Mesothelial cell of epicardium (in vitro differentiated cells): ENCODE measurements at regions not wholly inside any gene's neighbourhood (a gene's known extent, or its start where the extent isn't known, plus 50 kb on each side); places are given as distances from the start of the nearest gene placed in this dataset.
A peak's percentile ranks its signal among the peaks of the same experiment; 100 is the strongest.
"Not testable (repeated sequence)": the region's sequence is repeated elsewhere in the genome, so short reads cannot be mapped to it uniquely, and the experiment has no call there.

Experiments
- DNase-seq, 2 experiments: peaks; one replicate each; pipeline ENCODE4 v3.0.0; 2021; ENCODE audit warnings: low spot score in 2 of 2; ENCODE audit not compliant: unreplicated experiment in 2 of 2
- H3K27ac Mint-ChIP-seq: 2 replicates; pipeline ENCODE4 v1.8.0; 2021; ENCODE audit warnings: mixed read lengths
- H3K27me3 Mint-ChIP-seq: 2 replicates; pipeline ENCODE4 v1.8.0; 2021; ENCODE audit warnings: low read depth, mixed read lengths
- H3K36me3 Mint-ChIP-seq: 2 replicates; pipeline ENCODE4 v1.8.0; 2021; ENCODE audit warnings: mixed read lengths
- H3K4me1 Mint-ChIP-seq: 2 replicates; pipeline ENCODE4 v1.8.0; 2021; ENCODE audit warnings: mixed read lengths
- H3K4me3 Mint-ChIP-seq: 2 replicates; pipeline ENCODE4 v1.8.0; 2021; ENCODE audit warnings: mild to moderate bottlenecking, moderate library complexity, mixed read lengths
- H3K9me3 Mint-ChIP-seq: 2 replicates; pipeline ENCODE4 v1.8.0; 2021; ENCODE audit warnings: mixed read lengths

GRCh38 chr22:15772337-15772736, 82.5 kb downstream of the POTEH start:
- not testable (repeated sequence) for H3K4me1 Mint-ChIP-seq, H3K27me3 Mint-ChIP-seq, H3K9me3 Mint-ChIP-seq, H3K27ac Mint-ChIP-seq, DNase-seq, H3K4me3 Mint-ChIP-seq, H3K36me3 Mint-ChIP-seq

DNA sequence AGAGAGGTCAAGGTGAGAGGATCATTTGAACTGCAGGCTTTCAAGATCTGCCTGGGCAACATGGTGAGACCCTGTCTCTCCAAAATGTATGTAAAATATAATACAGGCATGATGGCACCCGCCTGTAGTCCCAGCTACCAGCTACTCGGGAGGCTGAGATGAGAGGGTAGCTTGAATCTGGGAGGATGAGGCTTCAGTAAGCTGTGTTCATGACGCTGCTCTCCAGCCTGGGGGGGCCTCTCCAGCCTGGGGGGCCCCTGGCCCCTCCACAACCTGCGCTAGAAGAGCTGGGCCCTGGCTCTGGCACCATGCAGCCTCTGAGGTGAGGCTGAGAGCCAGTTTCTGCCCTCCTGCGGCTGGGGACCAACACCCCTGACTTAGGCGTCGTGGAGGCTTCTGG, 85.3 kb downstream of the POTEH start:
- H3K4me3 Mint-ChIP-seq, H3K9me3 Mint-ChIP-seq, H3K4me1 Mint-ChIP-seq, H3K27ac Mint-ChIP-seq, H3K36me3 Mint-ChIP-seq, H3K27me3 Mint-ChIP-seq, DNase-seq: not testable (repeated sequence)

GRCh38 chr22:15775670-15776669, 86.1 kb downstream of the POTEH start:
- not testable (repeated sequence) for H3K9me3 Mint-ChIP-seq, H3K27me3 Mint-ChIP-seq, H3K4me3 Mint-ChIP-seq, H3K4me1 Mint-ChIP-seq, H3K36me3 Mint-ChIP-seq, H3K27ac Mint-ChIP-seq
- peak in 1 of 2 experiments; percentile 18 for DNase-seq

GRCh38 chr22:15776727-15777126, 86.9 kb downstream of the POTEH start:
- not testable (repeated sequence) for H3K4me1 Mint-ChIP-seq, DNase-seq, H3K27me3 Mint-ChIP-seq, H3K4me3 Mint-ChIP-seq, H3K36me3 Mint-ChIP-seq, H3K9me3 Mint-ChIP-seq, H3K27ac Mint-ChIP-seq

GRCh38 chr22:15777150-15777549, 87.3 kb downstream of the POTEH start:
- not testable (repeated sequence) for H3K4me3 Mint-ChIP-seq, DNase-seq, H3K4me1 Mint-ChIP-seq, H3K27ac Mint-ChIP-seq, H3K36me3 Mint-ChIP-seq, H3K9me3 Mint-ChIP-seq, H3K27me3 Mint-ChIP-seq

DNA sequence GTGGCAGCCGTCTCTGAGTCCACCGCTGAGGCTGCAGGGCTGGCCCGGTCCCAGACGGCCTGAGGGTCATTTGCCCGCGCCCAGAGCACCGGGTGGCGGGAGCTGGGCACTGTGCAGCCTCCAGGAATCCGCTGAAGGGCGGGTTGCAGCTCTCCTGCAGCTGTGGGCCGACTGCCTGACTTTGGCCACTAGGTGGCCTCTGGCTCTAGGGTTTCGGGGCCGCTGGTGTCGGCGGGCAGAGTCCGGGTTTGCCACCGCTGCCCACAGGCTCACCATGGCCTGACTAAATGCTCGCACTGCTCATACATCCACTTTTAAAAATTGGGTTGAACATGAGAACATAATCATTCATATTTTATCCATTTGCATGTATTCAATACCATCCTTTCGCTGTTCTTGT, 87.7 kb downstream of the POTEH start:
- H3K27ac Mint-ChIP-seq, DNase-seq, H3K27me3 Mint-ChIP-seq, H3K4me3 Mint-ChIP-seq, H3K4me1 Mint-ChIP-seq, H3K9me3 Mint-ChIP-seq, H3K36me3 Mint-ChIP-seq: not testable (repeated sequence)

DNA sequence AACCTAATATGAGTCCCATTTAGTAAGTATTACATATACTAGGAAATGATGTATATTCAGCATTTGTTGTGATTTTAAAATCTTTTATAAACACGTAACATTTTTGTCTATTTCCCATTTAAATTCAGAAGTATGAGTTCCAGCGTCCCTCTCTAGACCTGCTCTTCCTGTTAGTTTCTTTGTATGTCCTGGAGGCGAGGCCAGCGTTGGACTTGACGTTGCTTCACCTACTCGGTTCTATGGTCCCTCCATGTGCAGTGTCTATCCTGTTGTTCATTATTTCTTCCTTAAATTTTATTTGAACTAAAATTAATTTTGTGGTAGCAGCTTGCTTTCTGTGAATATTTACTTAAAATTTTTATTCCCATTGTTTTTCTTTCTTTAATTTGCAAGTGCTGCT, 88.5 kb downstream of the POTEH start:
- not testable (repeated sequence) for H3K27ac Mint-ChIP-seq, H3K27me3 Mint-ChIP-seq, H3K4me1 Mint-ChIP-seq, DNase-seq, H3K36me3 Mint-ChIP-seq, H3K4me3 Mint-ChIP-seq, H3K9me3 Mint-ChIP-seq

DNA sequence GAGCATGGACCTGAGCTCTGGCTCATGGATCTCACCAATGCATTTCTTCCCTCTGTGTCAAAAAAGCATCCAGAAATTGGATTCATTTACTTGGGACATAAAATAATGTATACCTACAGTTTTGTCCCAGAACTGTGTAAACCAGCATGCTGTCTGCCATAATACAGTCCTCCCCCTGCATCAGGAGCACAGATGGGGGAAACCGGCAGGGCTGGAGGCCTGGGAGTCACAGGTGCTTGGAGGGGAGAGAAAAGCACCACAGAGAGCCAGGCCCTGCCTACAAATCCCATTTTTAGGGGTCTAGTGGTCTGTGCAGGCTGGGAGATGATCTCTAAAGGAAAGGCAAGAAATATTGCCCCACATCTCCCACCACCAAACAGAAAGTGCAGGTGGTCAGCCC, 91.8 kb downstream of the POTEH start:
- not testable (repeated sequence) for H3K4me3 Mint-ChIP-seq, H3K27me3 Mint-ChIP-seq, H3K27ac Mint-ChIP-seq, H3K9me3 Mint-ChIP-seq, H3K36me3 Mint-ChIP-seq, DNase-seq, H3K4me1 Mint-ChIP-seq

- not testable (repeated sequence) for DNase-seq, H3K27ac Mint-ChIP-seq, H3K27me3 Mint-ChIP-seq, H3K4me3 Mint-ChIP-seq, H3K9me3 Mint-ChIP-seq, H3K4me1 Mint-ChIP-seq, H3K36me3 Mint-ChIP-seq
These were observed 93.1 kb downstream of the POTEH start for GRCh38 chr22:15782933-15783332.

- H3K4me1 Mint-ChIP-seq, H3K36me3 Mint-ChIP-seq, DNase-seq, H3K4me3 Mint-ChIP-seq, H3K27me3 Mint-ChIP-seq, H3K27ac Mint-ChIP-seq: not testable (repeated sequence)
- peaks cover 11% of the 10 kb centered on the region for H3K9me3 Mint-ChIP-seq
These were observed 94.7 kb downstream of the POTEH start for GRCh38 chr22:15784383-15785085.

DNA sequence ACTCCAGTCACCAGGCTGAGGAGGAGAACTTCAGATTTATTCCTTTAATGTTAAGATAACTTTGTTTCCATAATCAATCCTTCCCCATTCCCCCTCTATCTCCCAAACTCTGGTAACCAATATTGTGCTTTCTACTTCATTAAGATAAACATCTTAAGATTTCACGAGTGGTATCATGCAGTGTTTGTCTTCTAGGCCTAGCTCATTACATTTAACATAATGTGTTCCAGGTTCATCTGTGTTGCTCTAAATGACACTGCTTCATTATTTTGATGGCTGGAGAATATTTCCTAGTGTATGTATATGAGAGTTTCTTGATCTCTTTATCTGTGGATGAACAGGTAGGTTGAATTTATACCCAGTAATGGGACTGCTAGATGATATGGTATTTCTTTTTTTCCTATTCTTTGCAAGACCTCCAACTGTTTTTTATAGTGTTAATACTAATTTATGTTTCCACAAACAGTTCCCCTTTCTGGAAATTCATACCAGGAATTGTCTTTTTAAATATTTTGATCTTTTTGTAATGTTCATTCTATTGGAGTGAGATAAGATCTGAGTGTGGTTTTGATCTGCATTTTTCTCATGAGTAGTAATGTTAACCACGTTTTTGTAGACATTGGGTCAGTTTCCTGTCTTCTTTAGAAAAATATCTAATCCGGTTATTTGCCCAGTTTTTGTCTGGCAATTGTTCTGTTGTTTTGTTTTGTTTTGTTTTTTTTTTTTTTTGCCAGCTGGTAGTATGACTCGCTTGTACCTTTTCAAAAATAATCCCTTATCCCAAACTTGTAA, 97.3 kb downstream of the POTEH start:
- H3K36me3 Mint-ChIP-seq, H3K4me1 Mint-ChIP-seq, H3K4me3 Mint-ChIP-seq, H3K27ac Mint-ChIP-seq, DNase-seq, H3K27me3 Mint-ChIP-seq: not testable (repeated sequence)
- peaks cover 11% of the 10 kb centered on the region for H3K9me3 Mint-ChIP-seq

DNA sequence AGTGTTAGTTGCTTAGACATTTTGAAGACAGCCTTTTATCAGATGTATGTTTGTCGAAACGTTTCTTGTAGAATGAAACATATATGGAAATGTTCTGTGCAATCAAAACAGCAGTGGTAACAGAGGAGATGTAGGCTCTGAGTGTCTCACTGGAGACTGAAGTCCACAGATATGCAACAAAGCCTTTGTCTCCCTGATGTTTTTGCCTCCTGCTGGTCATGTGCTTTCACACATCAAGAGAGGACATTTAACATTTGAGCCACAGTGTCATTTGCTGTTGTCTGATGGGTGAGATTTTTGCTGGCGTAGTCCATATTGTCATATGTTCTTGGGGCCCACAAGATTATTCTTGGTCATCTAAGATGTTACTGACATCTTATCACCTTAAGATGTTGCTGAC, 101.7 kb downstream of the POTEH start:
- H3K27ac Mint-ChIP-seq, H3K27me3 Mint-ChIP-seq, H3K4me1 Mint-ChIP-seq, H3K4me3 Mint-ChIP-seq, H3K36me3 Mint-ChIP-seq, DNase-seq, H3K9me3 Mint-ChIP-seq: not testable (repeated sequence)

DNA sequence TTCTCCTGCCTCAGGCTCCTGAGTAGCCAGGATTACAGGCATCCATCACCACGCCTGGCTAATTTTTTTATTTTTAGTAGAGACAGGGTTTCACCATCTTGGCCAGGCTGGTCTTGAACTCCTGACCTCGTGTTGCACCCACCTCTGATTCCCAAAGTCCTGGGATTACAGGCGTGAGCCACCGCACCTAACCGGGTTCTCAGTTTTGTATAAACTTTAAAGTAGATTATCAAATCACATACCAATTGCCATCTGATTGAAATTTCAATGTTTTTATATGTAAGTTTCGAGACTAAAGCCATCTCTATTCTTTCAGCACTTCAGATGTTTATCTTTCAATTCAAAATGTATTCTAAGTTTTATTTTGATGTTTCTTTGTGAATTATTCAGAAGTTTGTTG, 110.1 kb downstream of the POTEH start:
- H3K9me3 Mint-ChIP-seq, H3K27me3 Mint-ChIP-seq, H3K36me3 Mint-ChIP-seq: not testable (repeated sequence)

GRCh38 chr22:15811141-15811540, 121.3 kb downstream of the POTEH start:
- H3K36me3 Mint-ChIP-seq, H3K9me3 Mint-ChIP-seq, H3K4me1 Mint-ChIP-seq, H3K27ac Mint-ChIP-seq, H3K27me3 Mint-ChIP-seq, H3K4me3 Mint-ChIP-seq, DNase-seq: not testable (repeated sequence)

More for the DNA sequence above, 110.1 kb downstream of the POTEH start:
- H3K4me1 Mint-ChIP-seq, DNase-seq, H3K27ac Mint-ChIP-seq, H3K4me3 Mint-ChIP-seq: not testable (repeated sequence)
